ENCODE measurements at regions not wholly inside any gene's neighbourhood (a gene's known extent, or its start where the extent isn't known, plus 50 kb on each side); places are given as distances from the start of the nearest gene placed in this dataset.

DNA sequence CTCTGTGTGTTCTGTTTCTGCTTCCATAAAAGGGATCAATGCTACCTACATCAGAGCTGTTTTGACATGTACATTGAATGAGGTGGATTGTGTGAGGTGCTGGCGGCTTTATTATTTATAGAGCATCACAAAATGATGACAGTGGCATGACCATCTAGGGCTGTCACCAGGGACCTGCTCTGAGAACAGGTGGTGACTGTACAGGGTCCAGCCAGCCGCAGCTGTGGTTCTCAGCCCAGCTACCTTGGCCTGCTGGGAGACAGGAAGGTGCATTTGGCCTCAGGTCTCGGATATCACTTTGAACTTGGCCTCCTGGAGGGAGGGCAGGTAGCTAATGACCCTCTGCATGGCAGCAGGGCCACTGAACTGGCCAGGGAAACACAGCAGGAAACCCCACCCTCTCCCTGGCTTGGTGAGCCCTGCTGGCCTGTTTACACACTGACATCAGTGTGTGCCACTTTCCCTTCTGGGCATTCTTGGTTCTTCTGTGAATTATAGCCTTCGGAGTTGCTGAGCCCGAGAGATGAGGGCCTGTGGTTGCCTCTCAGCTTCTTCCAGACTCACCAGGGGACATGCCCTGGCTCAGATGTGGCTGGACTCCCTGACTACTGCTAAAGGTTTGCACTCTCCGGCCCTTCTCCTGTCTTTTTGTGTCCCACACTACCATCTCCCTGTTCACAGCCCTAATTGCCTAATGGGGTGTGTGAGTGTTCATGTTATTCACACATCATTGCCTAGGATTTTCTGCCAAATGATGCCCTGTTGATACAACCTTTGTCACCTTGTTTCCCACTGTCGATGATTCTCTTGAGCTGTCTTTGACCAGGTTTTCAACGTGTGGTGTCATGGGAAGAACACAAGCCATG lies 109.2 kb upstream of the RAB12 start:
- TF ChIP-seq, protein P1, sequence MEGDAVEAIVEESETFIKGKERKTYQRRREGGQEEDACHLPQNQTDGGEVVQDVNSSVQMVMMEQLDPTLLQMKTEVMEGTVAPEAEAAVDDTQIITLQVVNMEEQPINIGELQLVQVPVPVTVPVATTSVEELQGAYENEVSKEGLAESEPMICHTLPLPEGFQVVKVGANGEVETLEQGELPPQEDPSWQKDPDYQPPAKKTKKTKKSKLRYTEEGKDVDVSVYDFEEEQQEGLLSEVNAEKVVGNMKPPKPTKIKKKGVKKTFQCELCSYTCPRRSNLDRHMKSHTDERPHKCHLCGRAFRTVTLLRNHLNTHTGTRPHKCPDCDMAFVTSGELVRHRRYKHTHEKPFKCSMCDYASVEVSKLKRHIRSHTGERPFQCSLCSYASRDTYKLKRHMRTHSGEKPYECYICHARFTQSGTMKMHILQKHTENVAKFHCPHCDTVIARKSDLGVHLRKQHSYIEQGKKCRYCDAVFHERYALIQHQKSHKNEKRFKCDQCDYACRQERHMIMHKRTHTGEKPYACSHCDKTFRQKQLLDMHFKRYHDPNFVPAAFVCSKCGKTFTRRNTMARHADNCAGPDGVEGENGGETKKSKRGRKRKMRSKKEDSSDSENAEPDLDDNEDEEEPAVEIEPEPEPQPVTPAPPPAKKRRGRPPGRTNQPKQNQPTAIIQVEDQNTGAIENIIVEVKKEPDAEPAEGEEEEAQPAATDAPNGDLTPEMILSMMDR (IDR thresholded peaks at IDR 0.05; ENCODE audit: extremely low read depth, missing control alignments) = no peak
- DNase-seq (ENCODE audit: low spot score) = no peak

DNA sequence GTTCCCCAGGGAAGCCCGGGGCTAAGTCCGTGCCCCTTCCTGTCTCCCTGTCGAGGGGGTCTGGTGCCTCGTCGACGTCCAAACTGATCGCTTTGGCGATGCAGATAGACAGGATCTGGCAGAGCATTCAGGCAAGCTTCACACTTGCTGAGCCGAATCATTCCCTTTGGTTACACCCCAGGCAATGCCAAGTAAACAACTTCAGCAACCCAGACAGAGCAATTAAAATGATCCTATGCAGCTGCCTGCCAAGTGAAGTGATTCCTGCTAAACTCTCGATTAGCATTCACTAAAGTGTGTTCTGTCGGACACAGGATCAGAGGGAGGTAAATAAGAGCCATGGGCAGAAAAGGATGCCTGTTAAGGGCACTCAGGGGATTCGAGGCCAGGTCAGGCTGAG lies 108.2 kb upstream of the RAB12 start:
- DNase-seq (ENCODE audit: low spot score) = no peak
- TF ChIP-seq, protein P1 (IDR thresholded peaks at IDR 0.05; ENCODE audit: extremely low read depth, missing control alignments) = no peak

GRCh38 chr18:8503248-8503647 lies 106.0 kb upstream of the RAB12 start:
- no peak for DNase-seq (ENCODE audit: low spot score)
- TF ChIP-seq, protein P1 (IDR thresholded peaks at IDR 0.05; ENCODE audit: extremely low read depth, missing control alignments) = no peak

DNA sequence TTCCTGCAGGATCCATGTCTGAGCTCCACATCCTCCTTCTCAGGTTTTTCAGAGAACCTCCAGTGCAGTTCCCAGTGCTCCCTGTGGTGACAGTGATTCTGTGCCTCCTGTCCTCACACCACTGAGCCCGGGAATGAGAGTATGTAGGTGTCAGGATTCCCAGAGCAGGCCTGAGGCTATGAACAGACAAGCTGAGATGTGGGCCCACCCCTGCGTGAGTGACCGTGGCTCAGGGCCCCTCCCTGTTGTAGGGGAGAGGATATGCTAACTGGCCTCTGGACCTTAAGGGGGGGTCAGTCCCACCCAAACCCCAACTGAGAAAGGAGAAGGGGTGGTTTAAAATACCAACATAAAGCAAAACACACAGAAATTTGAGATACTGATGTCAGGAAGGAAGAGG lies 104.8 kb upstream of the RAB12 start:
- TF ChIP-seq, protein P1 (IDR thresholded peaks at IDR 0.05; ENCODE audit: extremely low read depth, missing control alignments) = no peak
- DNase-seq (ENCODE audit: low spot score) = no peak

- DNase-seq (ENCODE audit: low spot score) = no peak
- TF ChIP-seq, protein P1 (IDR thresholded peaks at IDR 0.05; ENCODE audit: extremely low read depth, missing control alignments) = no peak
Observed at GRCh38 chr18:8504880-8505435, 104.3 kb upstream of the RAB12 start.

DNA sequence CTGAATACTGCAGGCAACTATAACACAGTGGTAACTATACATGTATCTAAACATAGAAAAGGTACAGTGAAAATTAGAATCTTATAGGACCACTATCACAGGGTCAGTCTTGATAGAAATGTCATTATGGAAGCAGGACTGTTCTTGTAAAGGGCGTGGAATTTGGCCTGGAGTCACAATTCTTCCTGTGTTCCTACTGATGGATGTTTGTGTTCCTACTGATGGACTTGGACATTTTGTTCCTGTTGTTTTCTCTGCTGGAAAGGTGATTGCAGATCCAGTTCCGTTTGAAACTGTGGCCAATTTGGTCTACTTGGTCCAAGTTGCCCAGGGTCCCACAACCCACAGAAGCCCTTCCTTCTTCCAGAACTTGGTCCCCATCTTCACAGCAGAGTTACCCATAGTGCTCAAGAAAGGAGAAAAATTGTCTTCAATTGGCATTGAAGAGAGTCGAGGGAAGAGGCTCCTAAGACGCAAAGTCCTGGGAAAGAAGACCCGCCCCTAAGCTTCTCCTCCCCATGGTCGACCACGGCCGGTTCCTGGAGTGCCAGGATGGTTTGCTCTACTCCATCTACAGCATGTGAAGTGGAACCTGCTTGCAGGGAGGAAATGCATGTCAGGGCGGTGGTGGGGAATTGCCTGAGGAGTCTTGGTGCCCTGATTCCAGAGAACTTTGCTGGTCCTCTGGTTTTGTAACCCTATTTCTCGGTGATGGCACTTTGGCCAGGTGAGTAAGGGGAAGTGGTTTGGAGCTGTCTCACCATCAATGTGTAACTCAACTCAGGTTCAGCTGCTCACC lies 102.8 kb upstream of the RAB12 start:
- TF ChIP-seq, protein P1 (IDR thresholded peaks at IDR 0.05; ENCODE audit: extremely low read depth, missing control alignments) = no peak

DNA sequence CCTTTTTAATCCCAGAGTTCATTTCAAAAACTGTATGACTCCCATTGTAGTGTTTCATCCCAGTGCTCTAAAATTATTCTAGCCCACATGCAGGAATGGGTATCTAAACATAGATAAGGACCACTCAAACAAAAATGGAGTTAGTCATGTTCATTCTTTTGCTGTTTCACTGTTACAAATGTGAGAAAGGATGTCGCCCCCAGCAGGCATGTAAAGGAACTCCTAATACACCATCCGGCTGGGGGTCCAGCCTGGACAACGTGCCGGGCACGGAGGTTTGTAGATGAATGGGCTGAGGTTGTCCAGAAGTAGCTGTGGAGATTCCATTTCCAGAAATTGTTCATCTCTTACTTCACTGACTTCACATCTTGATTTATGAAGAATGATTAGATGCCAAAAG lies 101.9 kb upstream of the RAB12 start:
- TF ChIP-seq, protein P1 (IDR thresholded peaks at IDR 0.05; ENCODE audit: extremely low read depth, missing control alignments) = no peak
- no peak for DNase-seq (ENCODE audit: low spot score)

More for the DNA sequence above, 102.8 kb upstream of the RAB12 start:
- no peak for DNase-seq (ENCODE audit: low spot score)

Data from GM20000 (cell line).